ENCODE measurements at regions not wholly inside any gene's neighbourhood (a gene's known extent, or its start where the extent isn't known, plus 50 kb on each side); places are given as distances from the start of the nearest gene placed in this dataset.
"Not testable (repeated sequence)": the region's sequence is repeated elsewhere in the genome, so short reads cannot be mapped to it uniquely, and the experiment has no call there.

DNA sequence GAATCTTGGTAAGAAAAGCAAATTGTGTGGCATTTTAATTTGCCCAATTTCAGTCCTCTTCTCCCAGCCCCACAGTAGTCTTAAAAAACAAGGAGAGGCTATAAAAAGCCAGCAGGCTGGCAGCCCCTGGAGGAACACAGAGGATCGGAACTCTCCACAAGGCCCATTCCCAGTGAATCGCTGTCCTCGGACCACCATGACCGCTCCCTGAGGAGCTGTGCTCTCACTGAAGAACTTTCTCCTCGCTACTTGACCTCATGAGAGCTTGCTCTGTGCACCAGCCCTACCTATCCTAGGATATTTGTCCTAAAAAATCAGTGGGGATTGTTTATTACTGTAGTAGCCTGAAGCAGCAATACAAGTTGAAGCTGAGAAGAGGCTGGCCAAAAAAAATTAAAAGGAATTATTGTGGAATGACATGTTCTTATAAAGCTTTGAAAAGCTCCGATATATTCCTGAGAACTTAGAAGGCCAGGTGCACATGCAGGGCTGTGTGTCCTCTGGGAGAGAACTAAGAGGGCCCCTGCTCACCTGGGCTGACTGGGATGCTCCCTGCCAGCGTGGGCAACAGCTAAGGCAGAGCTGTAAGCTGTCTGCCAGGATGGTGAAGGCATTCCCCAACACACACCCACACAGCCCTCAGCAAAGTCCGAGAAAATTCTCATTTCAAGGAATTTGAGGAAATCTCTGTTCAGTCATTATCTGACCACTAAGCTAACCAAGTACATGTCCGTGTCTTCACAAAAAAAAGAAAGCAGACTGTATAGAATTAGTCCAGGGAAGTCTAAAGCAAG lies 148.8 kb upstream of the SFSWAP start:
- no peak for DNase-seq

DNA sequence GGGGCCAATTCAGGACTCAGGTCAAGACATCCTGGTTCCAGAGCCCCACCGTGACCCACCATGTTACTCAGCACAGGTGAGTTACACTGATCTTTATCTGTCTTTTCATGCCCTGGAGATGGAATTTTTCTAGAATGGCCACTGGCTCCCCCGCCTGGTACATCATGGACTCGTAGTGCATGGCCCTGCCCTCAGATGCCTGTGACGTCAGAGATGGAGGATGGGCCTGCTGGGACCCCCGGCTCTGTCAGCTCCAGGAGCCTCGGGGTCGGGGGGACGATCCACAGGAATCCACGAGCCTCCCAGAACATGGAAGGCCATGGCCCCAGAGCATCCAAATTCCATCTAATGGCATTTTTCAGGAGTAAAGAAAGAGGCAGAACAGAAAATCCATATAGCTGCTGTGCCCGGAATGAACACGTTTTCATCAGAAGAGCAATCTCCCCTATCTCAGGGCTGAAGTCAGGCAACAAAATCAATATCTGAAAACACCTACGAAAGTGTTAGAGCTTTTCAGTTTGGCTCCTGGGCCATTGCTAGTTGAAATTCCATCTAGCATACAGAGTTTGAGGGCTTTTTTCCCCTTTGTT lies 146.7 kb upstream of the SFSWAP start:
- not testable (repeated sequence) for DNase-seq

DNA sequence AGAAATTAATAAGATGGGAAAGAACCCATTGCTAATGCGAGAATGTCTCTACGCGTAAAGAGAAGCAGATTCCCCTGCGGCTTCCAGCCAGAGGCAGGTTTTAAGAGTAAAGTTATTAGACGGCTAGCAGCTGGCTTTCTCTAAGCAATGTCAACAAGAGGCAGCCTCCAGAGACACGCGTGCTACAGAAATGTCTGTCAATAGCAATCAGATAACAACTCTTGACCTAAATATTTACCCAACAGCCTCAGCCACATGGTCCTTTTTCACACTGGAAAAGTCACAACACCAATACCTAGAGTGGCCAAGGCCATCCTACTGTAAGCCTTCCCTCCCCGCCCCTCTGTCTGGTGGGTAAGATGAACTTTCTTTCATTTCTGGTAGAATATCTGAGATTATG lies 146.0 kb upstream of the SFSWAP start:
- no peak for DNase-seq

DNA sequence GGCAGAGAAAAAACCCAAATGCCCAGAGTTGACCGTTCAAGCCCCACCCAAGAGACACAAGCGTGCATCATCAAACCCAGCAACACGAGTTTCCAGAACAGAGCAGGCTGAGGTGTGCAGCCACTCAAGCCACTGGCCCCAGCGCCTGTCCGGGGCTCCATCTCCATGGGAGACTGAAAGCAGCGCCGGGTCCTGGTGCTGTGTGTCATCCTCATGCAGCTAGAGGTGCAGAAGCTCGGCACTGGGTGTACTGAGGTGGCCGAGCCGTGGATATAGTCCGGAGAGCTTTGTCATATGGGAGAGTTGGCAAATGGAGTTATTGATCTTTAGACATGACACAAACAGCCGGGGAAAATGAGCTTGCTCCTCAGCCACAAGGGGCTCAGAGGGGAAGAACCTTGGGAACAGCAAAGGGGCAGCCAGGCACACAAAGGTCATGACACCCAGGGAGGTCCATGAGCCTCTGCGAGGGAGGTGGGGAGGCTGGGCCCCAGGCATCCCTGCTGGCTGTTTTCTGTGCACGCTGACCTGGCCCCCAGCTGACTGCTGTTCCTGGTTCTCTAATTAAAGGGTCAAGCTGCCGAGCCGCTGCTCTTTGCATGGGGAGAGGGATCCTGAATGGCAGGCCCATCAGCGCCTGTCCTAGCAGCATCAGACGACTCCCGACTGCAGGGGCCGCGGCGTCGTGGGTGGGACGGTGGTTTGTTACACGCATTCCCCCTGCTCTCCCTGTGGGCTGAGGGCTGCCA lies 145.4 kb upstream of the SFSWAP start:
- no peak for DNase-seq

DNA sequence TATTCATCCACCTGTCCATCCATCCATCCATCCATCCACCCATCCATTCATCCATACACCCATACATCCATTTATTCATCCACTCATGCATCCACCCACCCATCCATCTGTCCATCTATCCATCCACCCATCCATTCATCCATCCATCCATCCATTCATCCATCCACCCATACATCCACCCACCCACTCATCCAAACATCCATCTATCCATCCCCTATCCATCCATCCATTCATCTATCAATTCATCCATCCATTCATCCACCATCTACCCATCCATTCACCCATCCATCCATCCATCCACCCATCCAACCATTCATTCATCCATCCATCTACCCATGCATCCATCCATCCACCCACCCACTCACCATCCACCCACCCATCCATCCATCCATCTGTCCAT lies 142.6 kb upstream of the SFSWAP start:
- no peak for DNase-seq

DNA sequence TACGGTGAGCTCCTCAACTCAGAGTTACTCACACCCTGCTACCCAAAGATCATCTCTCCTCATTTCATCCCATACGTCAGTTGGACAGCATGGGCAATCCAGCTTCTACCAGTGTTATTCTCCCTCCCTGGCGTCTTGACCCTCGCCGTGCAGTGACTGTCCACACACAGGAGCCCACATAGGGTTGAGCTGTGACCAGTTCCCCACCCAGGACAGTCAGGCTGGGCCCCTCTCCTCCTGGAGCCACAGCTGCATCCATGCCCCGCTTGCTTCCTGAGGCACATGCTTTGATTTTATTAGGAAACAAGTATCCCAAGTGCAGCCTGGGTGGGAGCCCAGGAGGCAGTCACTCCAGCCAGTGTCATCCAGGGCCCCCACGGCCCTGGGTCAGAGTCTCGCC lies 140.3 kb upstream of the SFSWAP start:
- DNase-seq = no peak

DNA sequence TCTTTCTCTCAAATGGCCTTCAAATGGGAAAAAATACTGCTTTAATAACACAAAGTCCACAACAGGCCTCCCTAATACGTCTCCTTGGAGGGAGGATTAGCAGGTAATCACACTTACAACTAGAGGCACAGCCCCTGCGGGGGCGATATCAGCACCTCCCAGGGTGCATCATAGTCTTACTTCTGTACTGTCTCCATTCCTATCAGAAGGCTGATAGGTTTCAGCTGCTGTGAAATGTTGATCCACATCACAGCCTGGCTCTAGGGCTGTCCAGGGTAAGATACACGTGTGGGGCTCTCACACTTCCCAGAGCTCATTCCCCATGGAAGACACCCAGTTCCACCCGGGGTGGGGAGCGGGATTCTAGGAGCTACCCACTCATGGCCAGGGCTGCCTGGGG lies 139.1 kb upstream of the SFSWAP start:
- no peak for DNase-seq

DNA sequence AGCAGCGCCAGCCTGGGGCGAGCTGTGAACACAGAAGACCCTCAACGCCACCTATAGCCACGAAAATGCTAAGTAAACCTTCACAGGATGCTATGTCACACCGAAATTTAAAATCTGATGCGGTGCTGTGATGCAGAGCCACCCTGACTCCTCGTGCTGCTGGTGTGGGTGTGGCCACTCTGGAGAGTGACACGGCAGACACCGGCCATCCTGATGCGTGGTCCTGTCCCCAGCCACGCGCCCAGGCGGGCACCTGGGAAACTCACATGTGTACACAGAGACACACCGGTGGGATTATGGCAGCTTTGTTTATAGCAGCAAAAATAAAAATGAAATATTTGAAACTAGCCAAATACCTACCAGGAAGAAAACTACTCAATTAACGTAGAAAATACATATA lies 138.3 kb upstream of the SFSWAP start:
- DNase-seq = no peak

DNA sequence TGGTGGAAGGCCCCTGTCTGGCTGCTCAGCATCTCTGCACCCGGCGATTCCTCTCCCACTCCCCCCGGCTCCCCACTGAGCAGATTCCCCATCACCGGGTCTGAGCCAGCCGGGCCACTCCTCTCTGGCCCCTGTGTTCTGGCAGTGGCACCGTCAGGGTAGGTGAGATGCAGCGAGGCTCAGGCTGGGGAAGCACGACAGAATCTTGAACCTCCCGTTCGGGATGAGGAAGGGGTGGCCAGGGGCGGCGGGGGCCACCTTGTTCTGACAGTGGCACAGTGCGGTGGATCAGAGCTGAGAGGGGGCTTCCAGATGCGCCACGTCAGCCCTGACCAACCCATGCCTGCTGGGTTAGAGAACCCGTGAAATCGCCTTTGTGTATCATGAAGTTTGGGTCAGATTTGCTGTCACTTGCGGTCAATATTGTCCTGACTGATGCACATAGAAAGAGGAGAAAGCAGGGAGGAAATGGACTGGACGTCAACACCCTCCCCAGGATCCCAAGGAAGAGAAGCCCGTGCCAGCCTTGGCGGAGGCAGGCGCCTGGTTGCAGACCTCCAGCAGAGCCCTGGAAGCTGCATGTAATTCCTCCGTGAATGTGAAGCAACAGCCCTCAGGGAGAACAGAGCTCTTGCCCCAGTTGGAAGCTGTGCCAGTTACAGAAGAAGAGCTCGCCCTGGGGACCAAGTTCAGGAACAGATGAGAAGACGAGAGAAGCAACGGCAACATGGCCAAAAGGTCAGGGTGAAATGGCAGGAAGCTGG lies 137.1 kb upstream of the SFSWAP start:
- DNase-seq = no peak

DNA sequence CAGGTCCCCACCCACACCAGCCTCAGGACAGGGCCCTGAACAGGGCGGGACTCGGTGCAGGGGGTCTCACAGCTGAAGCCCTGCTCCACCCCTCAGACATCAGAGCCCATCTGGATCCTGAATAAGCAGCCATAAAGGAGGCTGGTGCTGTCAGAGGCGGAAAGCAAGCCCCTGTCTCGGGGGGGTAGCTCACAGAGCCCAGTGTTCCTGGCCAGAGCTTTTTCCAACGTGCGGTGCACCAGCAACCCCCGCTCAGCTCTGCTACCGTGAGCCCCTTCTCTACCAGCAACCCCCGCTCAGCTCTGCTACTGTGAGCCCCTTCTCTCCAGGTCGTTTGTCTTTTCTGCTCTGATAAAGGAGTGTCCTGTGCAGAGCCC lies 136.5 kb upstream of the SFSWAP start:
- no peak for DNase-seq

DNA sequence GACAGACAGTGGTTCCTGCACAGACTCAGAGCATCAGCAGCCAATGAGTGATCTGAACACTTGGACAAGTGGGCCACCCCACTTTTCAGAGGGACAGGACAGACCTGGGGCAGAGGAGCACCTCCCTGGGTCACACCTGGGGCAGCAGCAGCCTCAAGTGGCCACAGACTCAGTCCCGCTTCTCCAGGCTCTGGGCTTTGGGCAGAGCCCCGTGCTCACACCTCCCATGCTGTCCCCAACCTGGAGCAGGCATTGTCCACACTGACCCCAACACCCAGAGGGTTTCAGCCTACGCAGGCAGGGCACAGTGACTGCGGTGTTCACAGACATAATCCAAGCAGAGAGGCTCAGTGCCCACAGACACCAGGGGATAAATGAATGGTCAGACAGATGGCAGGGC lies 135.5 kb upstream of the SFSWAP start:
- DNase-seq = no peak

DNA sequence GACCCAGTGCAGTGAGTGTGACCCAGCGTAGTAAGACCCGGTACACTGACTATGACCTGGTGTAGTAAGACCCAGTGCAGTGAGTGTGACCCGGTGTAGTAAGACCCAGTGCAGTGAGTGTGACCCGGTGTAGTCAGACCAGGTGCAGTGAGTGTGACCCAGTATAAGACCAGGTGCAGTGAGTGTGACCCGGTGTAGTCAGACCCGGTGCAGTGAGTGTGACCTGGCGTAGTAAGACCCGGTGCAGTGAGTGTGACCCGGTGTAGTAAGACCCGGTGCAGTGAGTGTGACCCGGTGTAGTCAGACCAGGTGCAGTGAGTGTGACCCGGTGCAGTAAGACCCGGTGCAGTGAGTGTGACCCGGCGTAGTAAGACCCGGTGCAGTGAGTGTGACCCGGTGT lies 134.2 kb upstream of the SFSWAP start:
- DNase-seq = not testable (repeated sequence)

DNA sequence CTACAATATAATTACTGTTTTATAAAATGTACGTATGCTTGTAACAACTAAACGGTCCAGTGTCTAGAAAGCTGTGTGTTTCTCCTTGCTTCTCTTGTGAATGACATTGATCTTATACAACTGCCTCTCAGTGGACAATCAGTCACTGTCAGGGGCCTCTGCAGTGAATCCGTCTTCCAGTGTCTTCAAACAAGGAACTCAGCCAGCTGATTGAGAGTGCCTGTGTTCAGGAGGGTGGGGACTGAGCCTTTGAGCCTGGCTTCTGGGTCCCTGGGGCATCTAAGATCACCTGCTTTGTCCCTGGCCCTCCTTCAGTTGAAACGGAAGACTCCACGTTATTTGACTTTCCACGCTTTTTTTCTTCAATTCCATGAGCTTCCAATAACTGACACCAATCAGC lies 133.1 kb upstream of the SFSWAP start:
- DNase-seq = no peak

DNA sequence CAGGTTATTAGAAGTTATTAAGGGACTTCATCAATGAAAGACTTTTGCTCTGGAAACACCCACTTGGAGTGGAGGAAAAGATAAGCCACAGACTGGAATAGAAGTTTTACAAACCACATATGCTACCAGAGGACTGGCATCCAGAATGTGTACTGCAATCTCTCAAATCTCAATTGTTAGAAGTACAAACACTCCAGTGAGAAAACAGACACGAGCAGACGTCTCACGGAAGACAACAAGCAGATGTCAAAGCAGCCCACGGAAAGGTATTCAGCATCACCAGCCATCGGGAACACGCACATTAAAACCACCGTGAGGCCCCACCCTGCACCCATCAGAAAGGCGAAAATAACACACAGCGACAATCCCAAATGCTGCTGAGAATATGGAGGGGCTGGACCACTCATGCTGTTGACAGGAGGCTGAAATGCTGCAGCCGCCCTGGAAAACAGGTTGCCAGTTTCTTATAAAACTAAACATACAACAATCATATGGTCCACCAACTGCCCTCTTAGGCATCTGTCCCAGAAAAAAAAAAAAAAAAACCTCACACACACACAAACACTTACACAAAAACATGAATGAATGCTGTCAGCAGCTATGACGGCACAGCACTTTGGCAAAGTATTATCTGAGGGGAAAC lies 131.9 kb upstream of the SFSWAP start:
- DNase-seq = no peak

DNA sequence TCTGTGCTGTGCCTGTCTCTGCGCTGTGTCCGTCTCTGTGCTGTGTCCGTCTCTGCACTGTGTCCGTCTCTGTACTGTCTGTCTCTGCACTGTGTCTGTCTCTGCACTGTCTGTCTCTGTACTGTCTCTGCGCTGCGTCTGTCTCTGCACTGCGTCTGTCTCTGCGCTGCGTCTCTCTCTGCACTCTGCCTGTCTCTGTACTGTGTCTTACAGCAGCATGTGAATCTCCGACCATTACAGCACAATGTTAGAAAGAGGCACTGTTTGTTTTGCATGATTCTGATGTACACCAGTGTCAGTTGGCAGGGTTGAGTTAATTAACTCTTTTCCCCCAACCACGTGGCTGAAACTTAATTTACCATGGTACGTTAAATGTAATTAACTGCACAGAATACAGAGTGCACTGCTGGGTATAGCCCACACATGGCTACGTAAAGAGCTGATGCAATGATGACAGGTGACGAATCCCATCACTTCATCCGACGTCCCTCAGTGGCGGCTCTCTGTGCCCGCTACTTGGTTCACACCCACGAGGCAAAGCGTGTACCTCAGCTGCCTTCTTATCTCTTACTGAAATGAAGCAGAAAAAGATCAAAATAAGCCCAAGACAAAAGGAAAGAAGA lies 127.7 kb upstream of the SFSWAP start:
- no peak for DNase-seq

DNA sequence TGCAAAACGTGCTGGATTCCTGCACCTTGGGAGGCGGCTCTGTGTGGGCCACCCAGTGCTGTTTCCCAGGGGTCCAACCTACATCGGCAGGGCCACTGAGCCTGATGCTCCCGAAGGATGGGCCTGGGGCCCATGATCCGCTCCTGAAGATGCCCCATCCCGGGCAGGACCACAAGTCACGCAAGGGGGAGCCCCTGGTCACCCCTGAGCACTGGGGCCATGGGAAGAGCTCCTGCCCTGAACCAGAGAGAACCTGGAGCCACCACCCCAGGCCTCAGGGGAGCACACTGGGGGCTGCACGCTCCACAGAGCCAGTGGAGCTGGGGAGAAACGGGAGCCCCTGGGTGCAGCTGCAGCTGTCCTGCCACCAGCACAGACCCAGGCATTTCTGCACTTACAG lies 124.6 kb upstream of the SFSWAP start:
- DNase-seq = no peak

DNA sequence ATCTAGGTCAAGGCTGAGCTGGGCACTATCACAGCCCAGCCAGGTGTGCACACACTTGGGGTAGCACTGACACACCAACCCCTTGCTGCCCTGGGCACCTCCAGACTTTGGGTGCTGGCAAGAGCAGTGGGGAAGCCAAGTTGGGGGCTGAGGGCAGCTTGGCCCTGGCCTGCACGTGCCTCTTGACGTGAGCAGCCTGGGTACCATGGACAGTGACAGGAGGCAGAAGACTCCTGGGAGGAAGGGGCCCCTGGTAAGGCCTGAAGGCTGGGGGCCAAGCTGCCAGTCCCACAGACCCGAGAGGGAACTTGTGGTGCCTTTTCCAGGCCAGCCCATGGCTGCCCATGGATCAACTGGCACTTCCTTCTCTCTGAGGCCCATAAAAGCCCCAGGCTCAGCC lies 124.1 kb upstream of the SFSWAP start:
- DNase-seq = no peak

DNA sequence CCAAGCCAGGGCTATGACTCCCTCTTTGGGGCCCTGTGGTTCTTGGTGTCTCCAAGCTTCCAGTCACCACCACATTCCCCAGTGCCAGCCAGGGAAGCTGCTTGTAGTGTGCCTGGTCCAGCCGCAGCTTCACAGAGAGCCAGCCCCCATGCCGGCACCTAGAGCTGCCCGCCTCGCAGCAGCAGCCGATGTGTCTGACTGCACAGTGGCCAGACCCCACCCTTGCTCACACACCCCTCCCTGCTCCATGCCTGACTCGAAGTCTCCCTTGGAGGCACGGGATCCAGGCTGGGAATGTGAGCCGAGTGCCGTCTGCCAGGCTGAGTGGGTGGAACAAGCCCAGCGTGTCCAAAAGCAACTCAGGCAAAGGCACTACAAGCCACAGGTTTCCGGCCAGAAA lies 123.3 kb upstream of the SFSWAP start:
- no peak for DNase-seq

DNA sequence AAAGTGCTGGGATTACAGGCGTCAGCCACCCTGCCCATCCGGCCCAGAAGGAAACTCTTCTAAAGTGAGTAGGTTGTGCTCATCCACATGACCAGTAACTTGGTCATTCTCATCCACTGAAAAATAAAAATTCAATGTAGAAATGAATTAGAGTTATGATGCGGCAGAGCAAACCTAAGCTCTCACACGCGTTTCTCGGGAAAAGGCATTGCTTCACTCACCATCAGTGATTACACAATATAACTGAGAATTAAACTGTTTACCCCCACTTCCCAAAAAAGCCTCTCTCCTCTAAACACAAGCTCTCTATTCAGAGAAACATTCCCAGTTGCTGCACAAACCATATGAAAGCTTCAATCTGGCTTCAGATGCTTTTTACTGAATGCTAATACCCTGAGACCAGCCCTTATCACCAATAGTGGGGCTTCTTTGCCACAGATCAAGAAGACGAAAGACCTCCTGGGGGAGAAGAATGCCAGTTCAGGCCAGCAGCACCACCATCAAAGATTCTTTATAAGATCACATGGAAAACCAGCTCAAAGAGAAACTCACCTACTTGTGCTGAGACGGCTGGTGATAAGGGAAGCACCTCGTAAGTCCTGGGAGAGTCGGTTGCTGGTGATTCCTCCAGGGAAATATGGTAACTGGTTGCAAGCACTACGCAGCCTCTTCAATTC lies 121.5 kb upstream of the SFSWAP start:
- no peak for DNase-seq

DNA sequence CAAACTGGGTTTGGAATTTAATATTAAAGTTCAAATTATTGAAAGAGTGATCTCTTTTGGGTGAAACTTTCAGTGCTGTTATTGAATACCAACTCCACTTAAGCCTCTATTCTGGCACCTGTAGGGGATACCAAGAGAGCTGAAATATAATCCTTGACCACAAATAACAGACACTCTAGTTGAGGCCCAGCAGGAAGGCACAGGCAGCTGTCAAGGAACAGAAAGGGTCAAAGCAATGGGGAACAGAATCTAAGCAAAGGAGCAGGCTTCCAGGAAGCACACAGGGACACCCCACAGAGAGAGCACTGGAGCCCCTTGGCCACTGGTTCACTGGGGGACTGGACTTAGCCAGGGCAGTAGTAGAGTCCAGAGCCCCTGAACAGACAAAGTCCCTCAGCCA lies 120.9 kb upstream of the SFSWAP start:
- no peak for DNase-seq

DNA sequence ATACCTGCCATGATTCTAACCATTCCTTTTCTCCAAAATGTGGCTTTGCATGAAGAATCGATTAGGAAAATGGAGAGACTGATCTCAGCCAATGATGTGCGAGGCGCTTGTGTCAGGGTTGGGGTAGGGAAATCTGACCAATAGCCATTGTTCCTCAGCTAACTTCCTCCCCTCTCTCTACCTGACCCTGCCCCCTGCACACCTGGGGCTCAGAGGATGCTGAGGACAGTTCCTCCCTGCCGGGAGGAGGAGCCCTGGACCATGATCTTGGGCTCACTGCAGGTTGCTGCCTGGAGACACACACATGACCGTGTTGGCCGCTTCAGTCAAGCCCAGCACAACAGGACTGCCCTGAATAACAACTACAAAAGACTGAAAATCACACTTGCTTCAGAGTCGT lies 119.8 kb upstream of the SFSWAP start:
- DNase-seq = no peak
